ENCODE measurements at regions not wholly inside any gene's neighbourhood (a gene's known extent, or its start where the extent isn't known, plus 50 kb on each side); places are given as distances from the start of the nearest gene placed in this dataset.
A peak's percentile ranks its signal among the peaks of the same experiment; 100 is the strongest.

DNA sequence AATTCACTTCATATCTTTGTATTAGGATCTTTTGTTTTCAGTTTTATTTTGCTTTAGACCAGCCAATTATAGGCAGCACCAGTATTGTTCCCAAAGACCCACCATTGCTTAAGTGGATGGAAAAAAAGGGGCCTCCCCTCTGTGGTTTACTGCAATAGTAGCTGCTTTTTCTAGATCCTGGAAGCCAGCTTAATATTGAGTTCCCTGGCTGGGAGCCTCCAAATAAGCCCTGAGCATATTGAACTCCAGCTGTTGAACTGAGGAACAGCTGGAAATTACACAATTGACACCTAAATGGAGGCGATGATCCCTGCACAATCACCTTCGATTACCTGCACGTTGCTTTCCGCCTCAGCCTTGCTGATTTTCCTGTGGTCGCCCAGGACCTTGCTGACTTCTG lies 576.0 kb downstream of the SOX6 start:
- DNase-seq (ENCODE audit: low read depth, low spot score), result no peak
- no peak overlapping the region for H3K4me3 ChIP-seq (ENCODE audit: low read depth, low read length)
- ChIA-PET POLR2A (no interaction called here), CTCF (interaction anchor here (0.9 to 1.0 kb wide), 2 partner anchors 11 kb away, joined by 3 read pairs; no protein-coding TSS in a partner anchor)
- TF ChIP-seq, protein P1, sequence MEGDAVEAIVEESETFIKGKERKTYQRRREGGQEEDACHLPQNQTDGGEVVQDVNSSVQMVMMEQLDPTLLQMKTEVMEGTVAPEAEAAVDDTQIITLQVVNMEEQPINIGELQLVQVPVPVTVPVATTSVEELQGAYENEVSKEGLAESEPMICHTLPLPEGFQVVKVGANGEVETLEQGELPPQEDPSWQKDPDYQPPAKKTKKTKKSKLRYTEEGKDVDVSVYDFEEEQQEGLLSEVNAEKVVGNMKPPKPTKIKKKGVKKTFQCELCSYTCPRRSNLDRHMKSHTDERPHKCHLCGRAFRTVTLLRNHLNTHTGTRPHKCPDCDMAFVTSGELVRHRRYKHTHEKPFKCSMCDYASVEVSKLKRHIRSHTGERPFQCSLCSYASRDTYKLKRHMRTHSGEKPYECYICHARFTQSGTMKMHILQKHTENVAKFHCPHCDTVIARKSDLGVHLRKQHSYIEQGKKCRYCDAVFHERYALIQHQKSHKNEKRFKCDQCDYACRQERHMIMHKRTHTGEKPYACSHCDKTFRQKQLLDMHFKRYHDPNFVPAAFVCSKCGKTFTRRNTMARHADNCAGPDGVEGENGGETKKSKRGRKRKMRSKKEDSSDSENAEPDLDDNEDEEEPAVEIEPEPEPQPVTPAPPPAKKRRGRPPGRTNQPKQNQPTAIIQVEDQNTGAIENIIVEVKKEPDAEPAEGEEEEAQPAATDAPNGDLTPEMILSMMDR (IDR thresholded peaks at IDR 0.05; ENCODE audit: insufficient read depth, low read length, missing control alignments), result no peak

DNA sequence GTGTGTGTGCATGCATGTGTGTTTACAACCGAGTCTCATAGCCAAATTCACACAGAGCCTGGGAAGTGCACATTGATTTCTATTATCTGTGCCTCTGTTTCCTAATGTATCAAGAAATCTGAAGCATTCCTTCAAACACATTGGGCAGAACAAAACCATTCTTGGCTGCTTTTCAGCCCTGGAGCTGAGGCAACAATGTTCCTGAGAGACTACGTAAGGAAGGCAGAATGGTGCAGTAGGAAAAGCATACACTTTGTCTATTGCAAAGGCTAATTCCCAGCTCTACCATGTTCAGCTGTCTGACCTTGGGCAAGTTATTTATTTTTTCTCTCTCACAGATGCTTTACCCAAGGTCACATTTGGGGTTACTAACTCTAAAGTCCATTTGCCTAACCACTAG lies 575.5 kb downstream of the SOX6 start:
- CTCF ChIA-PET, result interaction anchor here (0.9 to 1.0 kb wide), 2 partner anchors 10 to 11 kb away, joined by 3 read pairs; no protein-coding TSS in a partner anchor
- no peak for DNase-seq (ENCODE audit: low read depth, low spot score)
- POLR2A ChIA-PET, result no interaction called here
- no peak overlapping the region for H3K4me3 ChIP-seq (ENCODE audit: low read depth, low read length)
- TF ChIP-seq, protein P1 (IDR thresholded peaks at IDR 0.05; ENCODE audit: insufficient read depth, low read length, missing control alignments), result no peak

DNA sequence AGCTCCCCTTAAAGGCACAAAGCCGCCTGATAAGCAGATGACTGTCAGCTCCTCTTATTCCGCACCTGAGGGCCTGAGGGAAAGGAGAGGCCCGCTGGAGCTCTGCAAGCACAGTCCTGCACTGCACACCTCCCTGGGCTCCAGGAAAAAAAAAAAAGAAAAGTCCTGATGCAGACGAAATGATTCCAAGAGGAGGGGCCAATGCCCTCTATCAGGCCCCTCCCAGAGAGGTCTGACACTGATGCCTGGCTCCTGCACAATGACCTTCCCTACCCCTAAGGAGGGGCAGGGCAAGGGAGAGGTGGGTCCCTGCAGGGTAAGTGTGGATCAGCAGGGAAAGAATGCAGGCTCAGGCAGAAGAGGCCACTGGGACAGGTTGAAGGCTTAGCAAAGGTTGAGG lies 572.7 kb downstream of the SOX6 start:
- TF ChIP-seq, protein P1 (IDR thresholded peaks at IDR 0.05; ENCODE audit: insufficient read depth, low read length, missing control alignments), result no peak
- H3K4me3 ChIP-seq (ENCODE audit: low read depth, low read length), result no peak overlapping the region
- ChIA-PET POLR2A (no interaction called here), CTCF (interaction anchor here (1.0 to 2.9 kb wide), 2 partner anchors 9 to 13 kb away, joined by 5 to 19 read pairs; no protein-coding TSS in a partner anchor)
- no peak for DNase-seq (ENCODE audit: low read depth, low spot score)

DNA sequence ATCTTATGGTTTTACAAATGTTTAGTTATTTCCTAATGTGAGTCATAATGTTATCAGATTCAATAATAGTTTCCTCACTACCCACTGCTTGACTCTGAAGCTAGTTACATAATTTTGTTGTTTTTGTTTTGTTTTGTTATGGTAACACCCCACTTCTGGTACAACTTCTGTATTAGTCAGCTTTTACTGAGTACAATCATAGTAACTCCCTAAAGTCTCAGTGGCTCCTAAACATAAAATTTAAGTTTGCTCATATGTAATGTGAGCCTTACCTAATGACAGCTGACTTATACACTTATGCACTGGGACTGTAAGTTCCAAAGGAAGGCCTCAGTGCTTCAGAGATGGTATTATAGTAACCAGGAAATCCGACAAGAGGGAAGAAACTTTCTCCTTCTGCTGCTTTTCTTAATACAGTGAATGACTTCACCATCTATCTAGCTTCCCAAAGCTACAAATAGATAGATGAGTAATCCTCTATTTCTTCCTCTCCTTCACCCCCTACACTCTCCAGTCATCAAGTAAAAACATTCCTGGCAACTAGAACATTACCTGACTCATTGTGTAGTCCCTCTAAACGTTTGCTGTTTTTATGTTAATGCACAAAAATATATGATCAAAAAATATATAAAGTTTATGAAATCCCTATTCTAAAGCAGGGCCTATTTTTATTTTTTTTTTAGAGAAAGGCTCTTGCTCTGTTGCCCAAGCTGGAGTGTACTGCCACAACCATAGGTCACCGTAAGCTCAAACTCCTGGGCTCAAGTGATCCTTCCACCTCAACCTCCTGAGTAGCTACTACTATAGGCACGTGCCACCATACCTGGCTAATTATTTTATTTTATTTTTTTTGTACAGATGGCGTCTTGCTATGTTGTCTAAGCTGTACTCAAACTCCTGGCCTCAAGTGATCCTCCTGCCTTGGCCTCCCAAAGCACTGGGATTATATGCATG lies 563.0 kb downstream of the SOX6 start:
- ChIA-PET POLR2A (no interaction called here), CTCF (interaction anchor here (1.2 kb wide), 1 partner anchor 26 kb away, joined by 3 read pairs; no protein-coding TSS in a partner anchor)
- no peak overlapping the region for H3K4me3 ChIP-seq (ENCODE audit: low read depth, low read length)
- TF ChIP-seq, protein P1 (IDR thresholded peaks at IDR 0.05; ENCODE audit: insufficient read depth, low read length, missing control alignments), result no peak
- peak; percentile 77 for DNase-seq (ENCODE audit: low read depth, low spot score)

DNA sequence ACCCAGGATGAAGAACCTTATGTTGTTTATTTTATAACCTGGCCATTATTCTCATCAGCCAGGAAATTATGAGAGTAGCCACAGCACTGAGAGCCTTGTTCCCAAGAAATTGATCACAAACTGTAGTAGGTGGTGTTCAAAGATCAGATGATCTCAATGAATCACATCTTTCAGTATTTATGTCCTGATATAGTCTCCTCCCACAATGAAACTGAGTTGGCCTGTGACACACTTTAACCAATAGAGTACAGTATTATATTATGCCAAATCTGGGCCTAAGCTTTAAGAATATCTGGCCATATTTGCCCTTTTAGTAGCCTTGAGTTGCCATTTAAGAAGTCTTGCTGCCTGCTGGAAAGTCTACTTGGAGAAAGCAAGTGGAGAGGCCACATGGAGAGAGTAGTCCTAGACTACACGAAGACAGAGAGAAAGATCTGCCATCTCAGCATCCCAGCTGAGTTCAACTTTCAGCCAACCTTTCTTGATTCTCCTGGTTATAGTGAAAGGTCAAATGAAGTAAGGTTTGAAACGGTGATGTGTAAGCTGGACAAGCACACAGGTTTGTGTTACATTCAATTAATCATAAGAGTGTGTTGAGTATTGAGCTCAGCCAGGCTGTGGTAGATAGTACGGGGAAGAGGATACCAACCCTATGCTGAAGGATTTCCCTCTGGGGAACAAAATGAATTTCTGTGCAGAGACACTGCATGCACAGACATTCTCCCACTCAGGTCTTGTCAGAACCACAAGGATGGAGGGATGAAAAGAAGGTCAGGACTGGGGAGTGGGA lies 561.8 kb downstream of the SOX6 start:
- DNase-seq (ENCODE audit: low read depth, low spot score), result no peak
- H3K4me3 ChIP-seq (ENCODE audit: low read depth, low read length), result no peak overlapping the region
- POLR2A ChIA-PET, result no interaction called here
- CTCF ChIA-PET, result no interaction called here
- TF ChIP-seq, protein P1 (IDR thresholded peaks at IDR 0.05; ENCODE audit: insufficient read depth, low read length, missing control alignments), result no peak

DNA sequence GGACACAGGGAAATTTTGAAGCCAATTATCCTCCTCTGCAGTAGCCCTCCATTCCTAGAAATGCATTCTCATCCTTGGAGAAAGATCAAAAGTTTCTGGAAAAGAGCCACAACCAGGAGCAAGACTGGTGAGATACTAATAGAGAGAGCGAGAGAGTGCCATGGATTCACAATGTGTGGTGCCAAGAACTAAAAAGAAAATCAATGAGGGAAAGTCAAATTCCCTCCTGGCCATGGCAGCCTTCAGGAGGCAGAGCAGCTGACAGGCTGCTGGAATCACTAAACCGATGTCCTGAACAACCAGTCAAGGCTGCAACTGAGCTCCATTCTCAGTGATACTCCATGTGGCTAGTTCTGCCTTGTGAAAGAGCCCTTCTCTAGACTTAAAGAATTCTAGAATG lies 561.0 kb downstream of the SOX6 start:
- H3K4me3 ChIP-seq (ENCODE audit: low read depth, low read length), result no peak overlapping the region
- TF ChIP-seq, protein P1 (IDR thresholded peaks at IDR 0.05; ENCODE audit: insufficient read depth, low read length, missing control alignments), result no peak
- CTCF ChIA-PET, result no interaction called here

More for the DNA sequence above, 561.0 kb downstream of the SOX6 start:
- DNase-seq (ENCODE audit: low read depth, low spot score), result no peak
- POLR2A ChIA-PET, result no interaction called here
